Progenitor cell of endocrine pancreas (in vitro differentiated cells): ENCODE measurements at regions not wholly inside any gene's neighbourhood (a gene's known extent, or its start where the extent isn't known, plus 50 kb on each side); places are given as distances from the start of the nearest gene placed in this dataset.
A peak's percentile ranks its signal among the peaks of the same experiment; 100 is the strongest.

Experiments used
- DNase-seq: peaks from one replicate; pipeline ENCODE4 v3.0.0; 2021; ENCODE audit warnings: low spot score; ENCODE audit not compliant: unreplicated experiment
- H3K27ac Mint-ChIP-seq: 2 replicates; pipeline ENCODE4 v1.8.0; 2021; ENCODE audit warnings: mild to moderate bottlenecking, moderate library complexity, mixed read lengths
- H3K27me3 Mint-ChIP-seq: 2 replicates; pipeline ENCODE4 v1.8.0; 2021; ENCODE audit warnings: mixed read lengths
- H3K36me3 Mint-ChIP-seq: 2 replicates; pipeline ENCODE4 v1.8.0; 2022; ENCODE audit warnings: mixed read lengths; ENCODE audit not compliant: insufficient read depth
- H3K4me1 Mint-ChIP-seq: 2 replicates; pipeline ENCODE4 v1.8.0; 2021; ENCODE audit warnings: low read depth, mixed read lengths
- H3K4me3 Mint-ChIP-seq: 2 replicates; pipeline ENCODE4 v1.8.0; 2021; ENCODE audit warnings: low read depth, mild to moderate bottlenecking, moderate library complexity, mixed read lengths
- H3K9me3 Mint-ChIP-seq: 2 replicates; pipeline ENCODE4 v1.8.0; 2021; ENCODE audit warnings: low read depth, mixed read lengths
- TF ChIP-seq, protein P1 (sequence below): fragments of 200-600 bp; sonication (generic); IDR thresholded peaks from one replicate; pipeline ENCODE4 v1.5.0; 2021; ENCODE audit warnings: antibody characterized with exemption, mild to moderate bottlenecking; ENCODE audit not compliant: unreplicated experiment

DNA sequence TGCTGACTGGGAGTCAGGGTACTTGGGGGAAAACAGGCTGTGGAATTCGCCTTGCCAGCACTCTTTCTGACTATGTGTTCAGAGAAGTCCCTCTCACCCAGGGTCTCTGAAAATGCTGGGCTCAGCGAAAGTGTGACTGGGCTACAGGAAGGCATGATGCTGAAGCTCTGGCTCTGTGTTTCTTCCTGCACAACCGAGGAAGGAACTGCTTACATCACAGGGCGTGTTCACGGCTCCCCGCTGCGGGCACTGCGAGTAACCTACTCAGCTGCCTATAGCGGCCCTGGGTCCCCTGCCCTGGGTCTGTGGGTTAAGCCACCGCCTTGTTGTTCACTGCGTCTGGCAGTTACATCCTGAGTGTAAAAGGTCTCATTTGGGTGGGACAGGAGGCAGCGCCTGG, 222.4 kb upstream of the IRX4 start:
- H3K4me1 Mint-ChIP-seq = peaks cover 10% of the 10 kb centered on the region
- no peak overlapping the region for H3K4me3 Mint-ChIP-seq
- TF ChIP-seq, protein P1, sequence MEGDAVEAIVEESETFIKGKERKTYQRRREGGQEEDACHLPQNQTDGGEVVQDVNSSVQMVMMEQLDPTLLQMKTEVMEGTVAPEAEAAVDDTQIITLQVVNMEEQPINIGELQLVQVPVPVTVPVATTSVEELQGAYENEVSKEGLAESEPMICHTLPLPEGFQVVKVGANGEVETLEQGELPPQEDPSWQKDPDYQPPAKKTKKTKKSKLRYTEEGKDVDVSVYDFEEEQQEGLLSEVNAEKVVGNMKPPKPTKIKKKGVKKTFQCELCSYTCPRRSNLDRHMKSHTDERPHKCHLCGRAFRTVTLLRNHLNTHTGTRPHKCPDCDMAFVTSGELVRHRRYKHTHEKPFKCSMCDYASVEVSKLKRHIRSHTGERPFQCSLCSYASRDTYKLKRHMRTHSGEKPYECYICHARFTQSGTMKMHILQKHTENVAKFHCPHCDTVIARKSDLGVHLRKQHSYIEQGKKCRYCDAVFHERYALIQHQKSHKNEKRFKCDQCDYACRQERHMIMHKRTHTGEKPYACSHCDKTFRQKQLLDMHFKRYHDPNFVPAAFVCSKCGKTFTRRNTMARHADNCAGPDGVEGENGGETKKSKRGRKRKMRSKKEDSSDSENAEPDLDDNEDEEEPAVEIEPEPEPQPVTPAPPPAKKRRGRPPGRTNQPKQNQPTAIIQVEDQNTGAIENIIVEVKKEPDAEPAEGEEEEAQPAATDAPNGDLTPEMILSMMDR = no peak
- H3K27ac Mint-ChIP-seq = no peak overlapping the region
- H3K36me3 Mint-ChIP-seq = peaks cover 4% of the 10 kb centered on the region
- no peak for DNase-seq
- peaks cover 14% of the 10 kb centered on the region for H3K9me3 Mint-ChIP-seq
- H3K27me3 Mint-ChIP-seq = peaks cover 18% of the 10 kb centered on the region

DNA sequence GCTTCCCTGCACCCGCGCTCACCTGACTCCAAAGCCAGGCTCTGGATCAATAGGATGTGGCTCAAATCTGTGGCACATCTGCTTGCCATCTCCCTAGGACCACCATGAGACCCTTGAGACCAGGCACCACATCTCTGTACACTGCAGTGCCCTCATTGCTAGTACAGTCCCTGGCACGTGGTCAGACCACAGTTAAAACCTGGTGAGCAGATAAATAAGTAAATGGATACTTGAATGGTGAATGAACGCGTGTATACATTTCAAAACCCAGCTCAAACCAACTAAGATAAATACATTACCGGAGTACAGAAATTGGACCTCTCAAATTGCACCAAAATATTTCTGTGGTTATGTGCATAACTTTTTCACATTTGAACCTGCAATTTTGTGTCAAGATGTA, 221.2 kb upstream of the IRX4 start:
- no peak for DNase-seq
- peaks cover 14% of the 10 kb centered on the region for H3K9me3 Mint-ChIP-seq
- H3K4me3 Mint-ChIP-seq = no peak overlapping the region
- no peak overlapping the region for H3K27ac Mint-ChIP-seq
- H3K4me1 Mint-ChIP-seq = peaks cover 5% of the 10 kb centered on the region
- H3K36me3 Mint-ChIP-seq = peaks cover 4% of the 10 kb centered on the region
- TF ChIP-seq, protein P1 = no peak
- H3K27me3 Mint-ChIP-seq = peaks cover 18% of the 10 kb centered on the region

DNA sequence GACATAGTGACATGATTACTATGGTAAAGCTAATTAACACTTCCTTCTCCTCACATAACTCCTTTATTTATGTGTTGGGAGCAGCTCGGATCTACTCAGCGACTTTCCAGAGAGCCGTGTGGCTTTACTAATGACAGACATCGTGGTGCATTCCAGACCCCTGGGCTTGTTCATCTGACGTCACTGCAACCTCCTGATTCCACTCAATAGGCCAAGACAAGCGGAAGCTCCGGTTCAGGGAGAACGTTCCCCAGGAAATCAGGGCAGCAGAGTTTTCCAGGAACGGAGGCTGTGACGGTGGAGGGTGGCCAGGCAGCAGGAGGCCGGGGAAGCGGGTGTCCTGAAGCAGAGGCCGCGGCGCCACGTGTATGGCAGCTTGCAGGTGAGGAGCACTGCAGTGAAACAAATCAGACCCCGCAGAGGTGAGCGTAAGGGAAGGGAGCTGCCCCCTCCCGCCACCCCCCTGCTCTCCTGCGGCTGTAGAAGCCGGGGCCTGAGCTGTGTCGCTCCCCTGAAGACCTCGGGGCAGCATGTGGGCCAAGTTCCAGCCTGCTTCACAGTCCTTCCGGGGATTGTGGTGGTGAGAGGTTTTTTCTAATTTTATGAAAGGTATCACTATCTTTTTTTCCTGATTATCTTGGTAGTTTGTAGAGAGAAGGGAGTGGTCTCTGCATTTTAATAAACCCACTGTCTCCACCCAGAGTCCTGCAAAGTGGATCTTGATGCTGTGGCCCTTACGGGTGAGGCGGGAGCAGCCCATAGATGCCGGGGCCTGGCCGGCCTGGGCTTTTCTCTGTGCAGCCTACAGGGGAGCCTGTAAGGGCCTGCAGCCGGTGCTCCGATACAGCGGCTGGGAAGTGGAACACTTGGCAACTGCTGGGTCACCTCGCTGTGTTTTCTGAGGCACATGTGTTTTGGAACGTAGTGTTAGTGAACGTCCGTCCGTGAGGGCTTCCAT, 220.4 kb upstream of the IRX4 start:
- H3K4me1 Mint-ChIP-seq = peaks cover 5% of the 10 kb centered on the region
- H3K9me3 Mint-ChIP-seq = peaks cover 14% of the 10 kb centered on the region
- H3K4me3 Mint-ChIP-seq = no peak overlapping the region
- peaks cover 4% of the 10 kb centered on the region for H3K36me3 Mint-ChIP-seq
- no peak for DNase-seq
- TF ChIP-seq, protein P1 = no peak
- H3K27ac Mint-ChIP-seq = no peak overlapping the region
- peaks cover 18% of the 10 kb centered on the region for H3K27me3 Mint-ChIP-seq

DNA sequence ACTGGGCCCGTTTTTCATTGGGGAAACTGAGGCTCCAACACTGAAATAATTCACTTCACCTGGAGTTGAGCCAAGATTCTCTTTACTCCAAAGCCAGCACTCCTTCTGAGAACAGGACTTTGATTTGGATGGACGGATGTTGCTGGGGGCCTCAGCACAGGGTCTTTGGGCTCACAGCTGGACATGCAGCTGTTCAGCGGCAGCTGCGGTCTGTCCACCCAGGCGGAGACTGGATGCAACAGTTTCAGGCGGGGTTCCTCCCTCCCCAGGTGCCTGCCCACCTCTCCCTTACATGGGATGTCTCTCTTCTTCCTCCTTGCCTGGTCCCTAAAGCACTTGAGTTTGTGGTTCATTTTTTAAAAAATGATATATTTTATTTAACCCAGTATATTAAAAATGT, 219.0 kb upstream of the IRX4 start:
- Mint-ChIP-seq H3K9me3 (peaks cover 13% of the 10 kb centered on the region), H3K4me3 (no peak overlapping the region), H3K4me1 (peaks cover 12% of the 10 kb centered on the region), H3K27me3 (peaks cover 30% of the 10 kb centered on the region), H3K27ac (no peak overlapping the region), H3K36me3 (peaks cover 4% of the 10 kb centered on the region)
- TF ChIP-seq, protein P1 = no peak
- no peak for DNase-seq

DNA sequence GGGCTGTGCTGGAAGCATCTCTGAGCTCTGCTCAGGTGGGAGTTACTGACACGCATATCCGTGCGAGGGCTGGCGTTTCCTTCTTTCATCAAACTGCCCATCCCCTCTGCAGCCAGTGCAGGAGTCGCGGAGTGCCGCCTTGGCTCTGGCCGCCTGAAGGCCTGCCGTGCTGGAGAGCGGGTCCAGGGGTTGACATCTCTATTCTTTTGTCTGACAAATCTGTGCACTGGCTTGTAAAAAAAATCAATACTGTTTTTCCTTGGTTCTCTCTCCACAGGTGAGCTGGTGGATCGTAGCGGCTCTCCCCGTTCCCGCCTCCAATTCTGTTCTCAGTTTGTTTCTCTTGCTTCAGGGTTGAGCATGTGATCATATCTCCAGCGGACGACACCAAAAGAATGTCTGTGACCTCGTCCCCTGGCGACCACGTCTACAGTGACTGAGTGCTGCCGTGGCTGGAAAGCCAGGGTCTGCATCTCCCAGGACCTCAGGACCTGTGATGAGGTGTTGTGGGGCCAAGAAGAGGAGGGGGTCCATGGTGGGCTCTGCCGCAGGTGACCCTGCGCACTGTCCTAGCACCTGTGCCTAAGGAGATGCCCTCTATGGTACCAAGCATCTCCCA, 214.3 kb upstream of the IRX4 start:
- H3K27me3 Mint-ChIP-seq = peaks cover 22% of the 10 kb centered on the region
- DNase-seq = peak; percentile 41
- H3K4me3 Mint-ChIP-seq = peak overlapping the region; percentile 21
- no peaks in the 10 kb centered on the region for H3K9me3 Mint-ChIP-seq
- no peak overlapping the region for H3K27ac Mint-ChIP-seq
- TF ChIP-seq, protein P1 = no peak
- H3K36me3 Mint-ChIP-seq = no peaks in the 10 kb centered on the region
- H3K4me1 Mint-ChIP-seq = peaks cover 13% of the 10 kb centered on the region
